NB4 (cell line): ENCODE measurements at regions not wholly inside any gene's neighbourhood (a gene's known extent, or its start where the extent isn't known, plus 50 kb on each side); places are given as distances from the start of the nearest gene placed in this dataset.

Source experiments
- DNase-seq: peaks from one replicate; pipeline ENCODE4 v3.0.0; 2010; ENCODE audit warnings: low read depth
- H3K4me3 ChIP-seq: one replicate; pipeline ENCODE4 v1.5.1; 2011; ENCODE audit warnings: mild to moderate bottlenecking, low read depth, low read length, moderate library complexity
- CTCF ChIP-seq: IDR thresholded peaks from one replicate; pipeline ENCODE4 v1.5.1; 2012; ENCODE audit warnings: low read depth, low read length
- MAX ChIP-seq: IDR thresholded peaks from 2 replicates; pipeline ENCODE4 v1.6.1; 2011; ENCODE audit warnings: low read depth, low read length
- MYC ChIP-seq: IDR thresholded peaks from 2 replicates; pipeline ENCODE4 v1.6.1; 2011; ENCODE audit warnings: low read depth, low read length
- POLR2A ChIP-seq: IDR thresholded peaks from 2 replicates; pipeline ENCODE4 v1.6.1; 2011; ENCODE audit warnings: mild to moderate bottlenecking; ENCODE audit not compliant: insufficient read length; ENCODE audit errors: extremely low read depth

GRCh38 chr2:21811541-21811940 lies 687.8 kb downstream of the TDRD15 start:
- no peak for TF ChIP-seq POLR2A
- no peak for DNase-seq
- no peak overlapping the region for H3K4me3 ChIP-seq

GRCh38 chr2:21812766-21813165 lies 689.0 kb downstream of the TDRD15 start:
- no peak for DNase-seq

DNA sequence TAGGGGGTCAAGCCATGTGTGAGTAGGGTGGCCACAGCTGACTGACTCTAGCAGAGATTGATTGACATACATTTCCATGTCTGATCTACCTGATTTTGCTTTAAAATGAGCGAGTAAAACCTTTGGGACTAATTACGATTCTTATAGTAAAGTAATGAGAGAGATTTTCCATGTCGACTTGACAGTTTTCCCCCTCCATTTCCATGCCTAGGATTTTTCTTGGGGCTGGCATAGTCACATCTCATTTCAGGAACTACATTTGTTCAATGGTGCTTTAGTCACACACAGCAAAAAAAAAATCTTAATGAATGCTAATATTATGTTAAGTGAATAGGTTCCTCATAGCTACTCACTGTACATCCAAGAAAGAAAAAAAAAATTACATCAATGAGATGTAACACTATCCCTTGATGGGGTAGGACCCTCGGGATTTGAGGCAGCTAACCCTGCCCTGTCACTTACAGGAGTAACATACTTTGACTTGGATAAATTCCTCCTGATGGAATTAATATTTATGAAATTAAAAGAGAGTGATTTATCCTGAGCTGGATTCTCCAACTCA lies 690.9 kb downstream of the TDRD15 start:
- no peak for DNase-seq
- H3K4me3 ChIP-seq: no peak overlapping the region
- TF ChIP-seq CTCF: no peak
- no peak for TF ChIP-seq MYC
- no peak for TF ChIP-seq MAX
- no peak for TF ChIP-seq POLR2A

More at GRCh38 chr2:21812766-21813165, 689.0 kb downstream of the TDRD15 start:
- no peak for TF ChIP-seq MAX
- no peak for TF ChIP-seq MYC
- no peak for TF ChIP-seq CTCF
- TF ChIP-seq POLR2A: no peak
- H3K4me3 ChIP-seq: no peak overlapping the region

GRCh38 chr2:21818212-21818795 lies 694.5 kb downstream of the TDRD15 start:
- H3K4me3 ChIP-seq: no peak overlapping the region
- DNase-seq: no peak
- TF ChIP-seq CTCF (no peak), MYC (no peak), MAX (no peak), POLR2A (no peak)

GRCh38 chr2:21819454-21819853 lies 695.7 kb downstream of the TDRD15 start:
- TF ChIP-seq POLR2A: no peak
- TF ChIP-seq MAX: no peak
- TF ChIP-seq CTCF: no peak
- no peak for TF ChIP-seq MYC
- H3K4me3 ChIP-seq: no peak overlapping the region
- no peak for DNase-seq

GRCh38 chr2:21820271-21820670 lies 696.5 kb downstream of the TDRD15 start:
- no peak for TF ChIP-seq CTCF
- TF ChIP-seq MYC: no peak
- no peak for TF ChIP-seq MAX
- no peak for TF ChIP-seq POLR2A
- DNase-seq: no peak
- H3K4me3 ChIP-seq: no peak overlapping the region
